ENCODE measurements at regions not wholly inside any gene's neighbourhood (a gene's known extent, or its start where the extent isn't known, plus 50 kb on each side); places are given as distances from the start of the nearest gene placed in this dataset.

DNA sequence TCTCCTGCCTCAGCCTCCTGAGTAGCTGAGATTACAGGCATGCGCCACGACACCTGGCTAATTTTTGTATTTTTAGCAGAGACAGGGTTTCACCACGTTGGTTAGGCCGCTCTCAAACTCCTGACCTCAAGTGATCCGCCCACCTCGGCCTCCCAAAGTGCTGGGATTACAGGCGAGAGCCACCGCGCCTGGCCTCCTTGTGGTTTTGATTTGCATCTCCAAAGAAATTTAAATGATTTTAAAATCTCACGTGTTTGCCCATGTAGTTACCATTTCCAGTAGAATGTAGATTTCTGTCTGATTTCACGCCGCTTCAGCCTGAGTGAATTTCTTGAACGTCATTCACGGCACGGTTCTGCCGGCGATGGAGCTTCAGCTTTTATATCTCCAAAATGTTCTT, 55.8 kb downstream of the IGF2 start:
- peaks cover 5% of the 10 kb centered on the region for H3K4me1 Mint-ChIP-seq
- H3K27me3 Mint-ChIP-seq, result peaks cover 35% of the 10 kb centered on the region
- peaks cover 3% of the 10 kb centered on the region for H3K36me3 Mint-ChIP-seq (ENCODE audit: low read depth)
- ChIA-PET POLR2A (no interaction called here), CTCF (no interaction called here)
- no peak overlapping the region for H3K4me3 Mint-ChIP-seq
- peaks cover 5% of the 10 kb centered on the region for H3K9me3 Mint-ChIP-seq
- no peak overlapping the region for H3K27ac Mint-ChIP-seq
- no peak for DNase-seq

DNA sequence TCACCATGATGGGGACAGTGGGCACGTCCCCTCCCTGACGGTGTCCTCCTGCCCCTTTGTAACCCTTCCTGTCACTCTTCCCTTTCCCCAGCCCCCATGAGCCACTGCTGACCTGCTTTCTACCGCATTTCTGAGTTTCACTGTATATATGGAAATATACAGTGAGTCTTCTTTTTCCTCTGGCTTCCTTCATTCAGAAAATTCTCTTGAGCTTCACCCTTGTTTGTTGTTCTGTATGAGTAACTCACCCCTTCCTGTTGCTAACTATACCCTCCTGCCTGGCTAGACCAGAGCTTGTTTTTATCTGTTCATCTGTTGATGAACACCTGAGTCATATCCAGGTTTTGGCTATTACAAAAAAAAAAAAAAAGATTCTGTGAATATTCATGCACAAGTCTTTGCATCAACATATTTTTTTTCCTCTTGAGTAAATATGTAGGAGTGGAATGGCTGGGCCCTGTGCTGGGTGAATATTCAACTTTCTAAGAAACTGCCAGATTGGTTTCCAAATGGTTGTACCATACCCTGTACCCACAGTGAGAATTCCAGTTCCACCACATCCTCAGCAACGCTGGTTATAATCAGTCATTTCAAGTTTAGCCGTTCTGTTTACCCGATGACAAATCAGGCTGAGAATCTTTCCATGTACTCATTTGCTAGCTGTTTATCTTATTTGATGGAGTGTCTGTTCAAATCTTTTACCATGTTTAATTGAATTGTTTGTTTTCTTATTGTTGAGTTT, 62.0 kb downstream of the IGF2 start:
- H3K27me3 Mint-ChIP-seq, result peaks cover 32% of the 10 kb centered on the region
- H3K4me3 Mint-ChIP-seq, result peak overlapping the region; percentile 4
- H3K9me3 Mint-ChIP-seq, result no peaks in the 10 kb centered on the region
- H3K36me3 Mint-ChIP-seq (ENCODE audit: low read depth), result no peaks in the 10 kb centered on the region
- CTCF ChIA-PET, result interaction anchor here (0.6 to 1.8 kb wide), 4 partner anchors 73 to 1159 kb away, joined by 3 to 8 read pairs (median 4); no protein-coding TSS in a partner anchor
- POLR2A ChIA-PET, result interaction anchor here (0.9 to 1.4 kb wide), 5 partner anchors 12 to 226 kb away, joined by 3 to 6 read pairs (median 3); no protein-coding TSS in a partner anchor
- peaks cover 34% of the 10 kb centered on the region for H3K4me1 Mint-ChIP-seq
- H3K27ac Mint-ChIP-seq, result peak overlapping the region; percentile 72
- peak; percentile 65 for DNase-seq

GRCh38 chr11:2076441-2076840, 62.7 kb downstream of the IGF2 start:
- H3K9me3 Mint-ChIP-seq, result no peaks in the 10 kb centered on the region
- ChIA-PET CTCF (interaction anchor here (0.7 kb wide), 1 partner anchor 816 kb away, joined by 4 read pairs; no protein-coding TSS in a partner anchor), POLR2A (interaction anchor here (0.9 to 1.4 kb wide), 2 partner anchors 32 to 36 kb away, joined by 3 read pairs; no protein-coding TSS in a partner anchor)
- no peaks in the 10 kb centered on the region for H3K36me3 Mint-ChIP-seq (ENCODE audit: low read depth)
- H3K27ac Mint-ChIP-seq, result peak overlapping the region; percentile 72
- H3K4me3 Mint-ChIP-seq, result no peak overlapping the region
- H3K4me1 Mint-ChIP-seq, result peaks cover 34% of the 10 kb centered on the region
- H3K27me3 Mint-ChIP-seq, result peaks cover 31% of the 10 kb centered on the region
- no peak for DNase-seq

DNA sequence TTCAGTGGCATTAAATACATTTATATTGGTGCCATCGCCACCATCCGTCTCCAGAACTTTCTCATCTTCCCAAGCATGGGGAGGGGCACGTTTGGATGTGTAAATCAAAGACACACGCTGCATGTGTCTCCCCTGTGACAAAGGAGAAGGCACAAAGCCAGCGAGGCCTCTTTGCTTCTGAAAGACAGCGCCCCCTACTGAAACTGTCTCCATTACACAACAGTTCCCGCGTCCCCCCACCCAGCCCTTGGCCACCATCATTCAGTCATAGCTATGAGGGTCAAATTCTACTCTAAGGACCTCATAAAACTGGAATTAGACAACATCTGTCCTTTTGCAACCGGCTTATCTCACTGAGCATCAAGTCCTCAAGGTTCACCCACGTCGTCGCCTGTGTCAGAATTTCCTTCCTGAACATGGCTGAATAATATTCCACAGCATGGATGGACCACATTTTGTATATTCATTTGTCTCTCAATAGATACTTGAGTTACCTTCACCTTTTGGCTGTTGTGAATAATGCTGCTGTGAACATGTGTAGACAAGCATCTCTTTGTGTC, 64.8 kb downstream of the IGF2 start:
- no peak overlapping the region for H3K4me3 Mint-ChIP-seq
- H3K27ac Mint-ChIP-seq, result no peak overlapping the region
- peaks cover 32% of the 10 kb centered on the region for H3K4me1 Mint-ChIP-seq
- ChIA-PET POLR2A (no interaction called here), CTCF (interaction anchor here (1.5 kb wide), 1 partner anchor 20 kb away, joined by 3 read pairs; no protein-coding TSS in a partner anchor)
- no peak for DNase-seq
- H3K9me3 Mint-ChIP-seq, result no peaks in the 10 kb centered on the region
- H3K36me3 Mint-ChIP-seq (ENCODE audit: low read depth), result no peaks in the 10 kb centered on the region
- peaks cover 22% of the 10 kb centered on the region for H3K27me3 Mint-ChIP-seq

- H3K4me3 Mint-ChIP-seq, result no peak overlapping the region
- no peak for DNase-seq
- no peaks in the 10 kb centered on the region for H3K9me3 Mint-ChIP-seq
- peaks cover 25% of the 10 kb centered on the region for H3K4me1 Mint-ChIP-seq
- peaks cover 21% of the 10 kb centered on the region for H3K27me3 Mint-ChIP-seq
- ChIA-PET POLR2A (no interaction called here), CTCF (no interaction called here)
- no peaks in the 10 kb centered on the region for H3K36me3 Mint-ChIP-seq (ENCODE audit: low read depth)
- no peak overlapping the region for H3K27ac Mint-ChIP-seq
Measured at GRCh38 chr11:2072551-2073261, 66.5 kb downstream of the IGF2 start.

GRCh38 chr11:2071748-2072385, 67.3 kb downstream of the IGF2 start:
- peaks cover 21% of the 10 kb centered on the region for H3K27me3 Mint-ChIP-seq
- H3K9me3 Mint-ChIP-seq, result no peaks in the 10 kb centered on the region
- CTCF ChIA-PET, result no interaction called here
- POLR2A ChIA-PET, result no interaction called here
- no peak overlapping the region for H3K4me3 Mint-ChIP-seq
- no peaks in the 10 kb centered on the region for H3K36me3 Mint-ChIP-seq (ENCODE audit: low read depth)
- H3K4me1 Mint-ChIP-seq, result peaks cover 17% of the 10 kb centered on the region
- no peak for DNase-seq
- H3K27ac Mint-ChIP-seq, result no peak overlapping the region
